NT2/D1 (cell line): ENCODE measurements at regions not wholly inside any gene's neighbourhood (a gene's known extent, or its start where the extent isn't known, plus 50 kb on each side); places are given as distances from the start of the nearest gene placed in this dataset.

Source experiments
- SUZ12 ChIP-seq: IDR thresholded peaks from 2 replicates; pipeline ENCODE4 v1.6.1; 2011; ENCODE audit not compliant: insufficient read length, insufficient read depth; ENCODE audit errors: extremely low read depth
- ZNF274 ChIP-seq: IDR thresholded peaks from 2 replicates; pipeline ENCODE4 v1.6.1; 2011; ENCODE audit warnings: mild to moderate bottlenecking, low read depth, low read length

GRCh38 chr7:12138421-12138820, 72.7 kb upstream of the TMEM106B start:
- TF ChIP-seq SUZ12 (no peak), ZNF274 (no peak)
